HCT116 (cell line): ENCODE measurements at regions not wholly inside any gene's neighbourhood (a gene's known extent, or its start where the extent isn't known, plus 50 kb on each side); places are given as distances from the start of the nearest gene placed in this dataset.

Experiments used
- ATAC-seq: fragments of 200-7000 bp; cut with Tn5 transposase; 2 replicates; pipeline ENCODE4 v1.9.1; 2020; ENCODE audit warnings: mild to moderate bottlenecking, moderate library complexity
- BruUV-seq: library from RNA; stranded (reverse); fragments of 400-500 nt; replicated peaks from 2 replicates; lab custom pipeline; 2021; lab: Mats Ljungman, UMichigan
- CTCF ChIA-PET: fragments of 300-600 bp; sonication (Branson Sonifier 250); formaldehyde crosslinking; loops from one replicate; lab custom pipeline; 2021; ENCODE audit warnings: antibody characterized with exemption; lab: Charles Lee
- POLR2A ChIA-PET: fragments of 300-600, 350-600 bp; sonication (Branson Sonifier 250); formaldehyde crosslinking; loops from one replicate; lab custom pipeline; 2021; ENCODE audit warnings: antibody characterized with exemption; lab: Charles Lee
- RAD21 ChIA-PET, 2 experiments: fragments of 300-600 bp; sonication (Branson Sonifier 250); formaldehyde crosslinking; loops; one replicate each; lab custom pipeline; 2023; ENCODE audit warnings: low total read pairs in 2 of 2; ENCODE audit not compliant: uncharacterized antibody in 2 of 2, unreplicated experiment in 2 of 2, low non-redundant PET in 1 of 2; lab: Charles Lee
- DNase-seq: peaks from one replicate; pipeline ENCODE4 v3.0.0-alpha.2; 2010; ENCODE audit warnings: low read depth, low spot score
- H2AFZ ChIP-seq: fragments of 200-600 bp; shearing (Covaris generic), sonication (generic); 2 replicates; pipeline ENCODE4 v1.6.1; 2017; ENCODE audit warnings: low read depth, mixed run types, mixed read lengths, antibody characterized with exemption, low read length; ENCODE audit not compliant: poor library complexity, severe bottlenecking
- H3K27ac ChIP-seq: 2 replicates; pipeline ENCODE4 v1.5.1; 2012; ENCODE audit warnings: low read depth, low read length
- H3K27me3 ChIP-seq: fragments of 200-600 bp; sonication (generic); 2 replicates; pipeline ENCODE4 v1.6.1; 2016; ENCODE audit warnings: mixed run types, low read length, mixed read lengths; ENCODE audit not compliant: insufficient read depth
- H3K36me3 ChIP-seq, 2 experiments: fragments of 200-500 bp in 1 of 2; fragments of 200-600 bp in 1 of 2; sonication (Bioruptor generic) in 1 of 2; sonication (generic) in 1 of 2; 2 replicates each; pipeline versions ENCODE4 v1.5.1 to v1.6.1; 2014 to 2016; ENCODE audit warnings: low read length in 2 of 2, inconsistent platforms in 1 of 2, mixed read lengths in 1 of 2, mixed run types in 1 of 2; ENCODE audit not compliant: insufficient read depth in 2 of 2, control insufficient read depth in 1 of 2
- H3K4me1 ChIP-seq, 2 experiments: fragments of 200-600 bp in 1 of 2; sonication (generic) in 1 of 2; 2 replicates each; pipeline versions ENCODE4 v1.5.1 to v1.6.1; 2012 to 2017; ENCODE audit warnings: low read length in 2 of 2, inconsistent platforms in 1 of 2, mild to moderate bottlenecking in 1 of 2, mixed read lengths in 1 of 2, mixed run types in 1 of 2, moderate library complexity in 1 of 2; ENCODE audit not compliant: insufficient read depth in 2 of 2, control insufficient read depth in 1 of 2
- H3K4me2 ChIP-seq: fragments of 200-600 bp; sonication (generic); 2 replicates; pipeline ENCODE4 v1.6.1; 2017; ENCODE audit warnings: mixed run types, low read length, mixed read lengths
- H3K4me3 ChIP-seq, 2 experiments: fragments of 200-600 bp in 1 of 2; sonication (generic) in 1 of 2; replicated peaks in 1 of 2; 2 replicates each; pipeline ENCODE4 v1.5.1; 2011 to 2016; ENCODE audit warnings: low read length in 2 of 2, control low read depth in 1 of 2, low read depth in 1 of 2, mild to moderate bottlenecking in 1 of 2, mixed read lengths in 1 of 2, mixed run types in 1 of 2
- H3K79me2 ChIP-seq: fragments of 200-600 bp; sonication (generic); 2 replicates; pipeline ENCODE4 v1.6.1; 2017; ENCODE audit warnings: mild to moderate bottlenecking, mixed run types, low read length, moderate library complexity, mixed read lengths; ENCODE audit not compliant: insufficient read depth
- H3K9ac ChIP-seq: fragments of 200-600 bp; sonication (generic); 2 replicates; pipeline ENCODE4 v1.6.1; 2016; ENCODE audit warnings: low read length, mixed read lengths
- H3K9me2 ChIP-seq: fragments of 200-600 bp; sonication (generic), shearing (Covaris generic); 2 replicates; pipeline ENCODE4 v1.6.1; 2017; ENCODE audit warnings: mixed run types, mild to moderate bottlenecking, moderate library complexity; ENCODE audit not compliant: insufficient read depth
- H3K9me3 ChIP-seq, 2 experiments: fragments of 200-500 bp in 1 of 2; fragments of 200-600 bp in 1 of 2; sonication (Bioruptor generic) in 1 of 2; sonication (generic) in 1 of 2; 2 replicates each; pipeline ENCODE4 v1.6.1; 2014 to 2017; ENCODE audit warnings: low read length in 2 of 2, mixed read lengths in 2 of 2, inconsistent platforms in 1 of 2, low read depth in 1 of 2, mild to moderate bottlenecking in 1 of 2, mixed run types in 1 of 2, moderate library complexity in 1 of 2; ENCODE audit not compliant: control insufficient read depth in 1 of 2, insufficient read depth in 1 of 2
- H4K20me1 ChIP-seq: fragments of 200-600 bp; sonication (generic), shearing (Covaris generic); 2 replicates; pipeline ENCODE4 v1.6.1; 2017; ENCODE audit warnings: mixed run types, mild to moderate bottlenecking, moderate library complexity; ENCODE audit not compliant: insufficient read depth
- CEBPB ChIP-seq: IDR thresholded peaks from 2 replicates; pipeline ENCODE4 v1.6.1; 2012; ENCODE audit warnings: low read depth
- CTCF ChIP-seq, 3 experiments: fragments of 200-600 bp in 1 of 3; sonication (generic) in 1 of 3; IDR thresholded peaks in 2 of 3; conservative IDR thresholded peaks in 1 of 3; 2 replicates each; pipeline ENCODE4 v1.5.1; 2012 to 2017; ENCODE audit warnings: low read depth in 2 of 3, low read length in 2 of 3, antibody characterized with exemption in 1 of 3, borderline replicate concordance in 1 of 3, control low read depth in 1 of 3, mild to moderate bottlenecking in 1 of 3, mixed read lengths in 1 of 3, mixed run types in 1 of 3, moderate library complexity in 1 of 3; ENCODE audit not compliant: insufficient read depth in 1 of 3
- EGR1 ChIP-seq: IDR thresholded peaks from 2 replicates; pipeline ENCODE4 v1.6.1; 2012; ENCODE audit warnings: low read depth
- EZH2 ChIP-seq: fragments of 200-600 bp; sonication (generic); IDR thresholded peaks from 2 replicates; pipeline ENCODE4 v1.6.1; 2017; ENCODE audit warnings: antibody characterized with exemption, mixed run types
- EZH2phosphoT487 ChIP-seq: fragments of 200-600 bp; IDR thresholded peaks from 2 replicates; pipeline ENCODE4 v1.6.1; 2018; ENCODE audit warnings: antibody characterized with exemption, borderline replicate concordance
- FOSL1 ChIP-seq: IDR thresholded peaks from 2 replicates; pipeline ENCODE4 v1.6.1; 2012; ENCODE audit warnings: low read depth
- JUND ChIP-seq: IDR thresholded peaks from 2 replicates; pipeline ENCODE4 v1.6.1; 2012
- MAX ChIP-seq: IDR thresholded peaks from 2 replicates; pipeline ENCODE4 v1.6.1; 2012
- POLR2A ChIP-seq: IDR thresholded peaks from 2 replicates; pipeline ENCODE4 v1.7.0; 2011; ENCODE audit warnings: borderline replicate concordance; ENCODE audit not compliant: insufficient read depth, insufficient read length; ENCODE audit errors: extremely low read depth
- POLR2AphosphoS5 ChIP-seq: IDR thresholded peaks from 2 replicates; pipeline ENCODE4 v1.6.1; 2011; ENCODE audit warnings: mild to moderate bottlenecking, low read depth, low read length, moderate library complexity
- REST ChIP-seq: IDR thresholded peaks from 2 replicates; pipeline ENCODE4 v1.6.1; 2012; ENCODE audit warnings: low read depth
- SIN3A ChIP-seq: IDR thresholded peaks from 2 replicates; pipeline ENCODE4 v1.6.1; 2012; ENCODE audit warnings: low read depth
- SP1 ChIP-seq: IDR thresholded peaks from 2 replicates; pipeline ENCODE4 v1.6.1; 2012; ENCODE audit warnings: low read depth
- YY1 ChIP-seq: IDR thresholded peaks from 2 replicates; pipeline ENCODE4 v1.6.1; 2011; ENCODE audit warnings: low read length, low read depth, moderate library complexity, mild to moderate bottlenecking; ENCODE audit not compliant: insufficient replicate concordance; ENCODE audit errors: extremely low read depth
- ZNF274 ChIP-seq: fragments of 200-500 bp; sonication (Bioruptor generic); IDR thresholded peaks from 2 replicates; pipeline ENCODE4 v1.6.1; 2014; ENCODE audit warnings: mild to moderate bottlenecking, low read depth, low read length, inconsistent platforms
- intact Hi-C: fragments of 100-400 bp; cut with micrococcal nuclease; formaldehyde crosslinking; loops from 2 replicates; pipeline ENCODE4 v1.10.0; 2022

- ChIA-PET POLR2A (no interaction called here), RAD21 (no interaction called here), CTCF (no interaction called here)
- no peaks in the 10 kb centered on the region for H3K36me3 ChIP-seq
- H3K27ac ChIP-seq, result no peak overlapping the region
- TF ChIP-seq POLR2AphosphoS5 (no peak), EZH2phosphoT487 (no peak), EGR1 (no peak), POLR2A (no peak), YY1 (no peak), SP1 (no peak), EZH2 (no peak), JUND (no peak), CTCF (IDR thresholded peaks at IDR 0.05 in 2 of 3, conservative IDR thresholded peaks at IDR 0.05 in 1 of 3; ENCODE audit: borderline replicate concordance in 1 of 3, insufficient read depth in 1 of 3, low read depth in 2 of 3, low read length in 2 of 3) (no peak), REST (no peak), SIN3A (no peak), ZNF274 (no peak), FOSL1 (no peak), MAX (no peak), CEBPB (no peak)
- no TSS peak for BruUV-seq
- H3K4me1 ChIP-seq, result no peaks in the 10 kb centered on the region
- DNase-seq (no peak), ATAC-seq (no peak)
- no peaks in the 10 kb centered on the region for H3K9me2 ChIP-seq
- no peaks in the 10 kb centered on the region for H4K20me1 ChIP-seq
- H3K79me2 ChIP-seq, result no peaks in the 10 kb centered on the region
- H3K9ac ChIP-seq, result no peak overlapping the region
- H3K27me3 ChIP-seq, result no peaks in the 10 kb centered on the region
- intact Hi-C loops, result no loop called here
- H3K4me2 ChIP-seq, result no peak overlapping the region
- H3K4me3 ChIP-seq, result no peak overlapping the region
- H3K9me3 ChIP-seq, result peaks cover 3 to 22% of the 10 kb centered on the region in 2 experiments; a peak in 2 of 4 replicates
- H2AFZ ChIP-seq, result no peak overlapping the region
Measured at GRCh38 chr7:136714062-136714461, 154.4 kb upstream of the CHRM2 start.
